Dermis microvascular lymphatic vessel endothelial cell (primary cell): ENCODE measurements at regions not wholly inside any gene's neighbourhood (a gene's known extent, or its start where the extent isn't known, plus 50 kb on each side); places are given as distances from the start of the nearest gene placed in this dataset.

ENCODE experiments used
- DNase-seq, 2 donors: peaks; one replicate each; pipeline versions ENCODE4 v3.0.0 to v3.0.0-alpha.2; 2010; ENCODE audit warnings: low read depth in 2 of 2

DNA sequence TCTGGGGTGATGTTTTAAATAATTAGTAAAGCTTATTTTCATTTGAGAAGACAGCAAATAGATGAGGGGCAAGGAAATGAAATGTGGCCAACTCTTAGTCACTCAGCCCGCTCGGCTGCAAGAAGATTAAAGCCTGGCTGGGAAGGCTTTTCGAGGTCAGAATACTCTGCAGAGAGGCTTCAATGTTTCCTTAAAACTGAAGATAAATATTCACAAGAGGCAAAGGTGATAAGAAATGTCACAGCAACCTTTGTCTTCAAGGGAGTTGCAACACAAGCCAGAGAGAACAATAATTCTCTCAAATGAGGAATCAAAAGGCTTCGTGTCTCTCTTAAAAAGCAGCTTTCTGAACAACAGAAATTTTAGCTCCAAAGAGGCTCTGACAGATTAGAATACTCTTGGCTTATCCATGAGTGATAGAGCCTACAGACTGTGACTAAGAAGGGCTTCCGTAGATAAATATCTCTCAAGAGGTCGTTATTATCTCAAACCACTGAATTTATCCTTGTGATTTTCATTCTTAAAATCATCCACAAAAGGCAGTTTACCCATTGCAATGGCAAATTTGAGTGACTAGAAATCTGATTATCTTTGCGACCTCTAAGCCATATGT lies 92.5 kb downstream of the KLF6 start:
- no peak for DNase-seq

- no peak for DNase-seq
Observed at GRCh38 chr10:3691482-3691881, 93.5 kb downstream of the KLF6 start.

GRCh38 chr10:3689871-3690510 lies 95.0 kb downstream of the KLF6 start:
- DNase-seq, result peak in 1 of 2 donors; percentile 23

- DNase-seq, result no peak
Observed at GRCh38 chr10:3687510-3688081, 97.4 kb downstream of the KLF6 start.

DNA sequence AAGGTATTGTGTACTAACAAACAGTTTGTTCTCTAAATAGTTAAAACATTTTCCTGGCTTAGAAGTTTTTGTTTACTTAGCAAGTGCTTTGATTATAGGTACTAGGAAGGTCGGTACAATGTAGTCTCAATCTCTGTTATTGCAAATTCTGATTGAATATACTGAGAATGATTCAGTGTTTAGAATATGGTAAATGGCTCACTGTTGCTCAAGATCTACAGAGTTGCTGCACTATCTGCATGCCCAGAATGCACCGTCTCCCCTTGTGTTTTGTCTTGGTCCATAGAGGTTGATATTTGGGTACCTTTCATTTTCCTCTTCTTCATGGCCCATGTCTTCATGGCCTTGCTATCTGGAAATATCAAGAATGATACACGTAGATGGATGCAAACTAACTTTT lies 99.6 kb downstream of the KLF6 start:
- DNase-seq, result no peak

DNA sequence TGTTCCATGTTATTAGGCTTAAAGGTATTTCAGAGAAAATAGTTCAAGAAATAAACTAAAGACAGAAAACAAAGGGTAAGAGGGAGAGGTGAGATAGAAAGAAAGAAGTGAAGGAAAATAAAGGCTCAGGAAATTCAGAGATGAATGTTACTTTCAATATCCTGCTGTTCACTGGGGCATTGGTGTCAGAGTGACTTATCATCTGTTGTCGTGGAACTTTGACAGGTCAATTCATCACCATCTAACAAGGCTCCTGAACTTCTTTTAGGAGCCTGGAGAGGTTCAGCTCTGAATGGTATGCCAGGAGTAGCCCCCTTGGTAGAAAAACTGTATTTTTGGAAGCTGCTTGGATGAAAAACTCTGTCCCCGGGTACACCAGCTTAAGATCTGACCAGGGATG lies 100.1 kb downstream of the KLF6 start:
- DNase-seq, result no peak

DNA sequence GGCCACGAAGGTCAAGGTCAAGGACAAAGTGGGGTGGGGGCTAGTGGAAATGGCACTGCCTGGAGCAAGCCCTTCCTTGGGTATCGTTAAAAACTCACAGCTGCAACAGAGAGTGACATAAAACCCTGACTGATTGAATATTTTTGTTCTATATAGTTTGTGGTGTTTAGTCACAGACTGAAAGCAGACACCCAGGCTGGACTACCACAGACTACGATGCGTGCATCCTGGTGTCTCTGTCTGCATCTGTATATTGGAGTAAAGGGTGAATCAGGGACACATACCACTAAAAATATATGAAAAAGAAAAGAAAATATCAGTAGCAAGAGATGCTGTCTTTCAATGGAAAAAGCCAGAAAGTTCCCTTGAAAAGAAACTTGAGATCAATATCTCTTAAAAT lies 101.4 kb downstream of the KLF6 start:
- DNase-seq, result no peak

DNA sequence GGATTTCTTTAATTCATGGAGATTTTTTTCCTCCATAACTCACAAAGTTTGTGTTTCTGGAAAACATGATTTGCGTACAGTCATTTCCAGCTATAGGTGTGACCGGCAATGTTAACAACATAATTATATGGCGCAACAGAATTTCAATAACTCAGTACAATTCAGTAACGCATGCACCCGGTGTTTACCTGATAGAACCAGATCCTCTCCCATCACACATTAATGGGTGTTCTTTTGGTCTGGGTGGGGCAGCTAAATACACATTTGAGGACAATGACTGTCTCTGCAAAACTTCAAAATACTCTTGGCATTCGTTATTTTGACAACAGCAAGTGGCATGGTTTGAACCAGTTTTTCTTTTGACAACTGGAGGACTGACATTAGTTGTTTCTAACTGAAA lies 102.3 kb downstream of the KLF6 start:
- no peak for DNase-seq

- no peak for DNase-seq
Observed at GRCh38 chr10:3681642-3682554, 103.1 kb downstream of the KLF6 start.

DNA sequence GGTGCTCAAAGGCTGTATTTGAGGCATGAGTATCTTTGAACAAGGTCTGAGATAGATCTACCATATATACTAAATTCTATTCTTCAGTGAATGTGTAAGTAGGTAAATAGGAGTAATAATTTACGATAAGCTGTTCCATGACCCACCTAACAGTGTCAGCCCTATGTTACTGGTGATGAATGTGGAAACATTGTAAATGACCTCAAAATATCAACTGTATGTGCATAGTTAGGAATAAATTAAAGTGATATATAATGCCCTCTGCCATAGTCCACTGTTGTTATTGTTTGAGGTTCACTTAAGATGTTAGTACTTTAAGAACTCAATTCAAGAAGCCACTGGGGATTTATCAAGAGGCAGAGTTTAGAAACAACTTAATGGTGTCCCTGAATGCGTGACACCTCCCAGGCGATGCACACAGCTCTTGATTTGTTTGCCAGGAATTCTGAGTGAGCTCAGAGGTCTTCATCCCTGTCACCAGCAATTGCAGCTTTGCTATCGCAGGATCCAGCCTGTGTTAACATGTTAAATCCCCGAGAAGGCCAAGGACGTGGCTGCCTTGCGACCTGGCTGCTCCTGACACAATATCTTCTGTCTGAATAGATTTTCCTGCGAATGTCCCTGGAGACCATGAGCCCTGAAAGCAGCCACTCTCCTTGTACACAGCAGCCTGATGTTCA lies 104.9 kb downstream of the KLF6 start:
- no peak for DNase-seq

- DNase-seq, result no peak
Observed at GRCh38 chr10:3678629-3679227, 106.3 kb downstream of the KLF6 start.

DNA sequence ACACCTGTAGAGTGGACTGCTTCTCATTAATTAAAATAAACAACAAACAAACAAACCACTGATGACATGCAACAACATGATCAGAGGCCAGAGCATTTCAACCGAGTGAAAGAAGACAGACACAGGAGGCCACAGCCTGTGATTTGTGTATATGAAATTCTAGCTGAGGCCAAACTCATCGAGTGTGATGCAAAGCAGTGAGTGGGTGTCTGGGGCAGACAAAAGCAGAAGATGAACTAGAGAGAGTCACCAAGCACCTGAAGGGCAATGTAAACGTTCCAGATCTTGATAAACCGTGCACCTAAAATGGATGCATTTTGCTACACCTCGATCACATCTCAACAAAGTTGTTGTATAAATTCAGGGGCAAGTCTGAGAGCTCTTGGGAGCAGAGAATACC lies 108.4 kb downstream of the KLF6 start:
- DNase-seq, result no peak

DNA sequence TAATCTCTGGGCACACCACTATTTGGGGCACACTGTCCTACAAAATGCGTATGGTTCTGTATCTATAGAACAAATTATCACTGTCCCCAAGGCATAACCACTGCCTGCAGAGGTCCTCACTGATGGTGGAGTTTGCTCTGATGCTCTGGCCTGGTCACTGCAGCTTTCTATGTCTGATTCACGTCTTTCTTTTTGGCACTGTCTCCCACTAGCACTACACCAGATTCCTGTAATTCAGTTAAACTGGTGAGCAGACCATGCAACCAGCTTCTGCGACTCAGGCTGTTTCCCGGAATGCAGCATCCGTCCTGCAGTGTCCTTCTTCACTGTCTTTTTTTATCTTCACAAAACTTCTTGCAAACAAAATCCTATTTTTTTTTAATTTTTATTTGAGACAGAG lies 112.8 kb downstream of the KLF6 start:
- DNase-seq, result no peak

DNA sequence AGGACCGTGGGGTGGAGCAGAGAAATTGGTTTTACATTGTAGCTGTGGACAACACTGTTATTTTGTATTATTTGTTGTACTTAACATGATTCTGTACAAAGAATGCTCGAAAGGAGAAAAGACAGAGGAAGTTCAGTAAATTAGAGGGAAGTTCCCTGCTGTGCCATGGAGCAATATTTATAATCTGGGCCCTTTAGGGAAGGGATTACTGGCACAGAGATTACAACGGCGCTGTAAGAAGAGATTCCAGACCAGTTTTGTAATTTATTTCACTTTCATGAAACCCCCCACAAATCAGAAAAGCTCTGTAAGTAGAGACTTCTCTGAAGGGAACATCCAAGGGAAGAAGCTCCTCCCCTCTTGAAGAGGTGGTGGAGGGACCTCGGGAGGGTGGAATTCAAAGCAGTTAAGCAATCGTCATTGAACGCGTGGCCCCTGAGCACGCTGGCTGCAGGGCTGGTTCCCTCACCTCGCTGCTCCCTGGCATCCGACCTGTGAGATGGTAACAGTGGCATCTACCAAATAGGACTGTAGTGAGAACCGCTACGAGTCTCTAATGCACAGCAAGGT lies 113.5 kb downstream of the KLF6 start:
- DNase-seq, result no peak

GRCh38 chr10:3668966-3669330 lies 116.1 kb downstream of the KLF6 start:
- no peak for DNase-seq

DNA sequence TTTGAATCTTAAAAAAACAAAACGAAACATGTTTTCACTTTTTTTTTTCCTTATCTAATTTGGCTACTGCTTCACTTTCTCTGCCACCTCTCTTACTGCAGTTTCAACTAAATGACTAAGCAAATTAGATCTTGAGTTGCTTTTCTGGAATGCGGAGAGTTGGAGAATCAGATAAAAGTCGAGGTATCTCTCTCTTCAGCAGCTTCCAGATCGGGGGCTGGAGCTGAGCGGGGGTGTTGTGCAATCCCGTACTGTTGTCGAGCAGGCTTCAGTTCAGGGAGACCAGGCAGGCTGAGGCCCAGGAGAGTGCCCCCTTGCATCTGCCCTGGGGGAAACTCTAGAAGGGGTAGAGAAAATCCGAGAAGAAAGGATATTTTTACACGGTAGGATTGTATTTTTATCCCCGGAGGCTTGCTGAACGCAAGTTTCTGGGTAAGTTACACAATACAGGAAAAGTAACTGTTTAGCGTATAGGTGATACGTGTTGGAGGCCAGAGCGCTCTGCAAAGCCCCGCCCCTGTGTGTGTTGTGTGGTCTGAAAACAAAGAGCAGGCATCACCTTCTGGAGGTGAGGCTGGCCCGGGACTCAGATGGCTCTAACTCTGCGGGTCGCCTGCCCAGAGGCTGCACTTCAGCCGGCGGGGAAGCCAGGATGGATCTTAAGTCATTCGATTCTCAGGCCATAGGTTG lies 116.6 kb downstream of the KLF6 start:
- no peak for DNase-seq

- DNase-seq, result no peak
Observed at GRCh38 chr10:3666525-3667302, 118.3 kb downstream of the KLF6 start.

DNA sequence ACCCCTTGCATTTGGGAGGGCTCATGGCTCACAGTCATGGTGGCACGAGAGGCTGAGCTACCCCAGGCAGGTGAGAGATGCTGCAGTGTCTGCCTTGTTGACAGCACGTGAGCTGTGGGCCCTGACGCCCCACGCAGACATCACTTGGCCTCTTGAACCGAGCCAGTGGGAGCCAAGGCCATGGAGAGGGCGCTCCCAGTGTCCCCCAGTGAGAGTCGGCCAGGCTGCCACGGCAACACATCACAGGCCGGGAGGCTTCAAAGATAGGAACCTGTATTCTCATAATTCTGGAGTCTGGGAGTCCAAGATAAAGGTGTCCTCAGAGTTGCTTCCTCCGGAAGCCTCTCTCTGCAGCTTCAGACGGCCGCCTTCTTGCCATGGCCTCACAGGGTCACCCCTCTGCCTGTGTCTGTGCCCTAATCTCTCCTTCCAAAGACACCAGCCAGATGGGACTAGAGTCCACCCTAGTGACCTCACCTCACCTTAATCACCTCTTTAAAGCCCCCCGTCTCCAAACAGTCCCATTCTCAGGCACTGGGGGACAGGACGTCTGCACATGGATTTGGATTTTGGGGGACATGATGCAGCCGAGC lies 119.6 kb downstream of the KLF6 start:
- no peak for DNase-seq

- no peak for DNase-seq
Observed at GRCh38 chr10:3662775-3663174, 122.2 kb downstream of the KLF6 start.
